Smooth muscle cell (in vitro differentiated cells): ENCODE measurements at regions not wholly inside any gene's neighbourhood (a gene's known extent, or its start where the extent isn't known, plus 50 kb on each side); places are given as distances from the start of the nearest gene placed in this dataset.

Experiments
- DNase-seq: peaks from one replicate; lab custom pipeline; 2025; ENCODE audit not compliant: unreplicated experiment; lab: John Stamatoyannopoulos, UW
- H2AFZ ChIP-seq: fragments of 200-600 bp; sonication (generic); 2 replicates; pipeline ENCODE4 v1.6.0; 2016; ENCODE audit warnings: antibody characterized with exemption, low read depth, mild to moderate bottlenecking
- H3F3A ChIP-seq: fragments of 200-600 bp; sonication (generic); 2 replicates; pipeline ENCODE4 v1.6.0; 2017; ENCODE audit warnings: antibody characterized with exemption, low read depth
- H3K27ac ChIP-seq: fragments of 200-600 bp; sonication (generic); 2 replicates; pipeline ENCODE4 v1.5.1; 2016; ENCODE audit warnings: low read depth, mild to moderate bottlenecking
- H3K27me3 ChIP-seq: fragments of 200-600 bp; sonication (generic); 2 replicates; pipeline ENCODE4 v1.6.1; 2016; ENCODE audit warnings: low read depth, mild to moderate bottlenecking
- H3K36me3 ChIP-seq: fragments of 200-600 bp; sonication (generic); 2 replicates; pipeline ENCODE4 v1.5.1; 2016; ENCODE audit warnings: low read depth
- H3K4me1 ChIP-seq: fragments of 200-600 bp; sonication (generic); 2 replicates; pipeline ENCODE4 v1.5.1; 2016; ENCODE audit warnings: low read depth
- H3K4me2 ChIP-seq: fragments of 200-600 bp; sonication (generic); 2 replicates; pipeline ENCODE4 v1.6.0; 2016; ENCODE audit warnings: mild to moderate bottlenecking
- H3K4me3 ChIP-seq: fragments of 200-600 bp; sonication (generic); 2 replicates; pipeline ENCODE4 v1.5.1; 2016; ENCODE audit warnings: mild to moderate bottlenecking
- H3K79me2 ChIP-seq: fragments of 200-600 bp; sonication (generic); 2 replicates; pipeline ENCODE4 v1.6.0; 2016; ENCODE audit warnings: low read depth, mild to moderate bottlenecking
- H3K9ac ChIP-seq: fragments of 200-600 bp; sonication (generic); 2 replicates; pipeline ENCODE4 v1.6.0; 2016; ENCODE audit warnings: low read depth
- H3K9me3 ChIP-seq: fragments of 200-600 bp; sonication (generic); replicated peaks from 2 replicates; pipeline ENCODE4 v1.5.1; 2016; ENCODE audit warnings: low read depth
- H4K20me1 ChIP-seq: fragments of 200-600 bp; sonication (generic); 2 replicates; pipeline ENCODE4 v1.6.0; 2016; ENCODE audit warnings: low read depth
- WGBS: methylation state at CpG from one replicate; pipeline ENCODE4 v1.1.7; 2016; ENCODE audit warnings: low lambda C conversion rate; 5-methylcytosine and 5-hydroxymethylcytosine counted together
- TF ChIP-seq, protein P1 (sequence below): fragments of 200-600 bp; sonication (generic); IDR thresholded peaks from 2 replicates; pipeline ENCODE4 v1.5.1; 2017; ENCODE audit warnings: borderline replicate concordance, mild to moderate bottlenecking, antibody characterized with exemption; ENCODE audit not compliant: insufficient read depth, poor library complexity, severe bottlenecking

DNA sequence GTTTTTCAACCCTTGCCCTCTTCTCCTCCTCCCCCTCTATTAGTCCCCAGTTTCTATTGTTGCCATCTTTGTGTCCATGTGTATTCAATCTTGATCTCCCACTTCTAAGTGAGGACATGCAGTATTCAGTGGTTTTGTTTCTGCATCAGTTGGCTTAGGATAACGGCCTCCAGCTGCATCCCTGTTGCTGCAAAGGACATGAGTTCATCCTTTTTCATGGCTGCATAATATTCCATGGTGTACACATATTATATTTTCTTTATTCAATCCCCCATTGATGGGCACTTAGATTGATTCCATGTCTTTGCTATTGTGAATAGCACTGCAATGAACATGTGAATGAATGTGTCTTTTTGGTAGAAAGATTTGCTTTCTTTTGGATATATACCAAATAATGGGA, 190.4 kb upstream of the LYZL1 start:
- H4K20me1 ChIP-seq, result no peaks in the 10 kb centered on the region
- no peaks in the 10 kb centered on the region for H3K36me3 ChIP-seq
- TF ChIP-seq, protein P1, sequence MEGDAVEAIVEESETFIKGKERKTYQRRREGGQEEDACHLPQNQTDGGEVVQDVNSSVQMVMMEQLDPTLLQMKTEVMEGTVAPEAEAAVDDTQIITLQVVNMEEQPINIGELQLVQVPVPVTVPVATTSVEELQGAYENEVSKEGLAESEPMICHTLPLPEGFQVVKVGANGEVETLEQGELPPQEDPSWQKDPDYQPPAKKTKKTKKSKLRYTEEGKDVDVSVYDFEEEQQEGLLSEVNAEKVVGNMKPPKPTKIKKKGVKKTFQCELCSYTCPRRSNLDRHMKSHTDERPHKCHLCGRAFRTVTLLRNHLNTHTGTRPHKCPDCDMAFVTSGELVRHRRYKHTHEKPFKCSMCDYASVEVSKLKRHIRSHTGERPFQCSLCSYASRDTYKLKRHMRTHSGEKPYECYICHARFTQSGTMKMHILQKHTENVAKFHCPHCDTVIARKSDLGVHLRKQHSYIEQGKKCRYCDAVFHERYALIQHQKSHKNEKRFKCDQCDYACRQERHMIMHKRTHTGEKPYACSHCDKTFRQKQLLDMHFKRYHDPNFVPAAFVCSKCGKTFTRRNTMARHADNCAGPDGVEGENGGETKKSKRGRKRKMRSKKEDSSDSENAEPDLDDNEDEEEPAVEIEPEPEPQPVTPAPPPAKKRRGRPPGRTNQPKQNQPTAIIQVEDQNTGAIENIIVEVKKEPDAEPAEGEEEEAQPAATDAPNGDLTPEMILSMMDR, result no peak
- 100% methylated on average over 1 of the region's 1 CpG for WGBS
- peaks cover 14% of the 10 kb centered on the region for H3F3A ChIP-seq
- H3K27me3 ChIP-seq, result no peaks in the 10 kb centered on the region
- no peak overlapping the region for H2AFZ ChIP-seq
- DNase-seq, result no peak
- H3K79me2 ChIP-seq, result no peaks in the 10 kb centered on the region
- no peak overlapping the region for H3K4me3 ChIP-seq
- no peak overlapping the region for H3K9ac ChIP-seq
- no peak overlapping the region for H3K4me2 ChIP-seq
- H3K27ac ChIP-seq, result peak overlapping the region; percentile 65
- H3K9me3 ChIP-seq, result no peaks in the 10 kb centered on the region
- peaks cover 10% of the 10 kb centered on the region for H3K4me1 ChIP-seq

DNA sequence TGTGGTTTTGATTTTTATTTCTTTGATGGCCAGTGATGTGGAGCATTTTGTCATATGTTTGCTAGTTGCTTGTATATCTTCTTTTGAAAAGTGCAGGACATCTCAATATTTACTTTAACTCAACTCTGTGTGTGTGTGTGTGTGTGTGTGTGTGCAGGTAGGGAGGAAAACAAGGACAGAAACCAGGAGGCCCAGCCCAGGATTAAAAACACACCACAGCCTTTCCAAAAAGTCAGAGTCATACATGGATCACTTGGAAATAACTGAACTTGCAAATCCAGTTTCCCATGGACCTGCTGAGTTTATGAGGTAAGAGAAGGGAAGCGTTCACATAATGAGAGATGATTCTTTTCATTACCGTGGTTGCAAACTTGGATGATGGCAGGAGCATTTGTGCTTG, 189.9 kb upstream of the LYZL1 start:
- H3K79me2 ChIP-seq, result no peaks in the 10 kb centered on the region
- peaks cover 10% of the 10 kb centered on the region for H3K4me1 ChIP-seq
- H2AFZ ChIP-seq, result no peak overlapping the region
- WGBS, result 21% methylated on average over 2 of the region's 2 CpGs
- no peaks in the 10 kb centered on the region for H3K9me3 ChIP-seq
- H3K27me3 ChIP-seq, result no peaks in the 10 kb centered on the region
- H3K27ac ChIP-seq, result peak overlapping the region; percentile 65
- no peak overlapping the region for H3K9ac ChIP-seq
- peaks cover 20% of the 10 kb centered on the region for H3F3A ChIP-seq
- no peaks in the 10 kb centered on the region for H3K36me3 ChIP-seq
- no peaks in the 10 kb centered on the region for H4K20me1 ChIP-seq
- H3K4me3 ChIP-seq, result no peak overlapping the region
- TF ChIP-seq, protein P1, result no peak
- no peak for DNase-seq
- H3K4me2 ChIP-seq, result no peak overlapping the region

DNA sequence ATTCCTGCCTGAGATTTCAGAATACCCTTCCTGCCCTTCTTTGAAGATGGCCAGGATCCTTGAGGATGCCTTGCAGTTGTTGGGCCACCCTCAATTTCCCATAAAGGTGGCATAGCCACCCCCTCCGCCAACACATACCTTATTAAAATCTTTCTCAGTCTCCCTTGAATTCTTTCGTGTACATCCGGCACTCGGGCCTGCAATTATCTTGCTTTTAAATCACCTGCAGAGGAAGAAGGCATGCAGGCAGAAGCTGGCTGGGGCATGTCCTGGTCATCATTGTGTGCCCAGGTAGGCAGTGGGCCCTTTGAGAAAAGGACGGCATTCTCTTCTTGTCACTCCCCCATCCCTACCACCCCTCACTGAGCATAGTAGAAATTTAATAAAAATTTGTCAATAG, 189.5 kb upstream of the LYZL1 start:
- Histone ChIP-seq H3K27me3 (no peaks in the 10 kb centered on the region), H4K20me1 (no peaks in the 10 kb centered on the region), H3K79me2 (no peaks in the 10 kb centered on the region), H3K27ac (peak overlapping the region; percentile 65), H3K9ac (no peak overlapping the region), H3K4me2 (no peak overlapping the region), H3F3A (peaks cover 23% of the 10 kb centered on the region), H3K36me3 (no peaks in the 10 kb centered on the region), H3K4me3 (no peak overlapping the region), H3K4me1 (peaks cover 10% of the 10 kb centered on the region), H3K9me3 (no peaks in the 10 kb centered on the region), H2AFZ (no peak overlapping the region)
- no peak for DNase-seq
- TF ChIP-seq, protein P1, result no peak
- WGBS, result 81% methylated on average over 5 of the region's 5 CpGs

DNA sequence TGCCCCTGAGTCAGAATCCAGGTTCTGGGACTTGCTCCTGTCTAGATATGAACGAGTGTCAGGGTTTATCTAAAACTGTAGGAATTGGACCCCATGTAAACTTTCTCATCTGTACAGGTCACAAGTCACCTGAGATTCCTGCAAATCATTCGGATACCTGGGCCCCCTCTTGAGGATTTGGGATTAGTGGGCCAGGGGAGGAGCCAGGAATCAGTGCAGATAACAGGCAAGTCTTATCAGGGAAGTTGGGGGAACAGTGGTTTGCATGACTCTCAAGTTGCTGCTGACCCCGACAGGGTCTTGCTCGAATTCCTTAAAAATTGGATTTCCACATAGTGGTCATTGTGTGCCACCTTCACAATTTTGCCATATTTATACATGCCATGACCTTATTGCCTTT, 188.4 kb upstream of the LYZL1 start:
- H3K27me3 ChIP-seq, result no peaks in the 10 kb centered on the region
- no peak overlapping the region for H3K4me3 ChIP-seq
- peaks cover 10% of the 10 kb centered on the region for H3K4me1 ChIP-seq
- WGBS, result 87% methylated on average over 4 of the region's 4 CpGs
- H3K9ac ChIP-seq, result no peak overlapping the region
- H4K20me1 ChIP-seq, result no peaks in the 10 kb centered on the region
- TF ChIP-seq, protein P1, result no peak
- H3F3A ChIP-seq, result peaks cover 28% of the 10 kb centered on the region
- no peaks in the 10 kb centered on the region for H3K9me3 ChIP-seq
- no peak overlapping the region for H3K27ac ChIP-seq
- no peak overlapping the region for H3K4me2 ChIP-seq
- H2AFZ ChIP-seq, result no peak overlapping the region
- H3K79me2 ChIP-seq, result no peaks in the 10 kb centered on the region
- DNase-seq, result no peak
- no peaks in the 10 kb centered on the region for H3K36me3 ChIP-seq
